SH-SY5Y (cell line): ENCODE measurements at regions not wholly inside any gene's neighbourhood (a gene's known extent, or its start where the extent isn't known, plus 50 kb on each side); places are given as distances from the start of the nearest gene placed in this dataset.

ENCODE experiments used
- GATA2 ChIP-seq: IDR thresholded peaks from 2 replicates; pipeline ENCODE4 v1.6.1; 2011; ENCODE audit warnings: mild to moderate bottlenecking, low read depth, low read length
- GATA3 ChIP-seq: IDR thresholded peaks from 2 replicates; pipeline ENCODE4 v1.6.1; 2011; ENCODE audit warnings: low read depth, mild to moderate bottlenecking, low read length, moderate library complexity

DNA sequence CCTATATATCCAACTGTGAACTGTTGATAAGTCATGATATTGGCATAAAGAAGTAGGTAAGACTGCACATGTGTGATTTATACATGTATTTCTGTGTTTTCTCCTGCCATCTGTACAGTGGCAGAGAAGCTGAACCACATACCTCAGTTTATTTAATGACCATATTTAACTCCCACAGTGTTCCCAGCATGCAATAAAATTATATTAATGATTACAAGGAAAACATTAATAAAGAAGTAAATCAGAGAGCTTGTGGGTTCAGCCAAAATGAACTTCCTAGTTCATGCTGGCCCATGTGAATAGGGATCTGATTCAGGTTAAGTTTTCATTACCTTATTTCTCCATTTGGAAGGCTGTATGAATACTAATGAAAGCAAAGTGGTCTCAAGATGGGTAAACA, 439.2 kb downstream of the CNTN6 start:
- TF ChIP-seq GATA2 (no peak), GATA3 (no peak)
